ENCODE measurements at regions not wholly inside any gene's neighbourhood (a gene's known extent, or its start where the extent isn't known, plus 50 kb on each side); places are given as distances from the start of the nearest gene placed in this dataset.

DNA sequence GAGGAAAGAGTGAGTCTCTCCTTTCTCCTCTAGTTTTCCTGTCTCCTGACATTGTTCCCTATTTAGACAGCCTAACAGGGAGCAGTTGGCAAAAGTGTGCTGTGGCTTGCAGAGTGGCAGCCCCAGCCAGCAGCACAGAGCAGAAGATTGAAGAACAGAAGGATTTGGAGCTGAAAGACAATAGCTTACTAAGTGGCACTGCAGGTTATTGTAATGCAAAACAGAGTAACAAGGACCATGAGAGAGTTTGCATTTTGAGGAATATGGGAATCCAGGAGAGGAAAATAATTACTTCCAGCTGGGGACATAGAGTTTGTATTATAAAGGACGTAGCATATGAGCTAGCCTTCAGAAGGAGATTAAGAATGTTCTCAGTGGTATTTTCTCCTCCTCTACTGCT is 342.4 kb downstream of the AKAIN1 start:
- no peak for DNase-seq (ENCODE audit: low read depth in 2 of 2)

DNA sequence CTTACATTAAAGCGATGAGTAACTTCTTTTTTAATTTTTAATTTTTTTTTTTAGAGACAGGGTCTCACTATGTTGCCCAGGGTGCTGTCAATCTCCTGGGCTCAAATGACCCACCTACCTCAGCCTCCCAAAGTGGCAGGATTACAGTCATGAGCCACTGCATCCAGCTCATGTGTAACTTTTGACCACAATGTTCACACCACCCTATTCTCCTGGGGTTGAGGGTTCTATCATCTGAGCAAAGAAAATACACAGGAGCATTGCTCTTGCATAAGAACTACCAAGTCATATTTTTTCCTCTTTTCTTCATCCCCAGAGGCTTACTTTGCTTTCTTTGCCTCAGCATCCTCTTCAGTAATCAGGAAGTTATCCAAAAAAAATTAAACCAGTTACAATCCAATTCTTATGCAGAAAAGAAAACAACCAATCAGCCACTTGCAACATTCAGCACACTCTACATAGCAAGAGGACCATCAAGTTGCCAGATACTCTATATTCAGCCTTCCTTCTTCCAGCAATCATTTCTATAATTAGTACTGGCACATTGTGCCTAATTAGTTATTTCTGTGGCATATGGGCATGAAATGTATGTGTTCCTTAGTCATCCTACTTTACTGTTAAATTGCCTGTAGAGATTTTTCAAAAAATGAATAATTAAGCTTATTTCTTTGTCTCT is 345.6 kb downstream of the AKAIN1 start:
- no peak for DNase-seq (ENCODE audit: low read depth in 2 of 2)

DNA sequence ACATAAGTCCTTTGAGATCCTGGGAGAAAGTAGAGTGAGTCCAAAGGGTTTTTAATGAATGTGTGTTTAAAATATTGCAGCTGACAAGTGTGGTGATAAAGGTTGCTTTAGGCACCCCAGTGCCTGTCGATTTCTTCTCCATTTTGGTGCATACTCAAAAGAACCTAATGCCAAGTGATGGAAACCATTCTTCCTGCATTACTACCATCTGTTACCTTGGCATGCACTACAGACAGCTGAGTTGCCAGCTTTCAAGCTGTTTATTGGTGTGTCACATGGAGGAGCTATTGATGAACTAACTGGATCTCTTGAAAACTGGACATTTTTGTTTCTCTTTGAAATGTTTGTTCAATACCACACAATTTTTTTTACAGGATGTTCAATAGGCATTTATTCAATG is 350.0 kb downstream of the AKAIN1 start:
- DNase-seq (ENCODE audit: low read depth in 2 of 2) = no peak

DNA sequence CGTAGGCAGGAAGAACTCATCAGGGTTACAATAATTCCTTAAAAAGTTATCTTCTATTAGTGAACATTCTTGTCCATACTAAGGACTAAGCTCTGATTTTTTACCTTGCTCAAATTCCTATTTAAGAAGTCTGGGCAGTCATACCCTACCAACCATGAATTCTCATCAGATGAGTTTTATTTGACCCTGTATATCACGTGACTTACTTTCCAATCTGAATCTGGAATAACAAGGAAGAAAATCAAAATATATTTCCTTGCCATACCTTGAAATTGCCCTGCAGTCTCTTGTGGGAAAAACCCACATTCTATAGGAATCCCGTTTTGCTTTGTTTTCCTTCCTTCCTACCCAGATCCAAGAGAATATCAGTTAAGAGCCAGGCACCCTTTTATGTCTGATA is 352.7 kb downstream of the AKAIN1 start:
- no peak for DNase-seq (ENCODE audit: low read depth in 2 of 2)

DNA sequence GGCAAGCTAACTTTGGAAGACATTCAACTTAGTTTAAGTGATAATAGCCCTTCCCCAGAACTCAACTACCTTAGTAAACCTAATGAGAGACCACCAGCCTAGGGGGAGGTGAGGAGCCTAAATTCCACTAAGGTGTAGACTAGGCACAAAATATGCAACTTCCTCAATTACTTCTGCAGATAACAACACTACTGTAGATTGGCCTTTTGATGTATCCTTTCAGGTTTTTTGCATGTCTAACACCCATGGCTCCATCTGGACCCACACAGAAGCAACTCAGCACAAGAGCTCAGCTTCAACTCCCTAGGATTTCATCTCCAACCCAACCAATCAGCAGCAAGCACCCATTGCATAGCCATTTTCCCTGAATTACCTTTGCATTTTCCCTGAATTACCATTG is 353.3 kb downstream of the AKAIN1 start:
- no peak for DNase-seq (ENCODE audit: low read depth in 2 of 2)

GRCh38 chr18:4842751-4843150 is 354.3 kb downstream of the AKAIN1 start:
- no peak for DNase-seq (ENCODE audit: low read depth in 2 of 2)

- DNase-seq (ENCODE audit: low read depth in 2 of 2) = no peak
Observed at GRCh38 chr18:4842287-4842686, 354.8 kb downstream of the AKAIN1 start.

GRCh38 chr18:4839639-4840038 is 357.4 kb downstream of the AKAIN1 start:
- no peak for DNase-seq (ENCODE audit: low read depth in 2 of 2)

- no peak for DNase-seq (ENCODE audit: low read depth in 2 of 2)
Observed at GRCh38 chr18:4836141-4836540, 360.9 kb downstream of the AKAIN1 start.

GRCh38 chr18:4831791-4832375 is 365.2 kb downstream of the AKAIN1 start:
- DNase-seq (ENCODE audit: low read depth in 2 of 2) = no peak

- DNase-seq (ENCODE audit: low read depth in 2 of 2) = no peak
Observed at GRCh38 chr18:4831127-4831526, 365.9 kb downstream of the AKAIN1 start.

DNA sequence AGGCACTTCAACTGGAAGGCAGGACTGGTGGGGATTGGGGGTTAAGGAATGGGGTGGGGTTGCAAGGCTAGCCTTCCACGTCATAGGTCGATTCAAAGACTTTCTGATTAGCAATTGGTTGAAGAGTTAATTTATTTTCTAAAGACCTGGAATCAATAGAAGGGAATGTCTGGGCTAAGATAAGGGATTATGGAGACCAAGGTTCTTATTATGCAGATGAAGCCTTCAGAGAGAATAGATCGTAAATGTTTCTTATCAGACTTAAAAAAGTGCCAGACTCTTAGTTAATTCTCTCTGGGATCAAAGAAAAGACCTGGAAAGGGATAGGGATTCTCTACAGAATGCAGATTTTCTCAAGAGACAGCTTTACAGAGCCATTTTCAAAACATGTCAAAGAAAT is 368.0 kb upstream of the DLGAP1 start:
- DNase-seq (ENCODE audit: low read depth in 2 of 2) = no peak

- DNase-seq (ENCODE audit: low read depth in 2 of 2) = no peak
Observed at GRCh38 chr18:4821801-4822200, 366.7 kb upstream of the DLGAP1 start.

GRCh38 chr18:4817665-4818064 is 362.6 kb upstream of the DLGAP1 start:
- no peak for DNase-seq (ENCODE audit: low read depth in 2 of 2)

GRCh38 chr18:4813708-4814107 is 358.6 kb upstream of the DLGAP1 start:
- DNase-seq (ENCODE audit: low read depth in 2 of 2) = no peak

DNA sequence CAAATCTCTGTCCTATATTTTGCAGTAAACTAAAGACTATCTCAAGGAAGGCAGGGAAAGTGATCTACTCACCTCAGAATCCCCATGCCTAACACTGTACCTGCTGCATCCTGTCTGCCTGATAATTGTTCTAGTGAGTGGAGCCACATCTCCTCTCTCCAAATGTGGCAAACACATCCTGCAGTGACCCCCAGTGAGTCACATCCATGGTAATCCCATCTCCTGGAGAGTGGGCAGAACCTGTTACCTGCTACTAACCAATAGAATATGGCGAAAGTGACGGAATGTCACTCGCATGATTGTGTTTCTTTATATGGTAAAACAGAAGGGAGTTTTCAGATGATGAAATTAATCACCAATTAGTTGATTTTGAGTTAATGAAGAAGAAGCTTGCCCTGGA is 353.8 kb upstream of the DLGAP1 start:
- no peak for DNase-seq (ENCODE audit: low read depth in 2 of 2)

- DNase-seq (ENCODE audit: low read depth in 2 of 2) = no peak
Observed at GRCh38 chr18:4807604-4808293, 352.6 kb upstream of the DLGAP1 start.

- DNase-seq (ENCODE audit: low read depth in 2 of 2) = no peak
Observed at GRCh38 chr18:4806331-4806730, 351.2 kb upstream of the DLGAP1 start.

DNA sequence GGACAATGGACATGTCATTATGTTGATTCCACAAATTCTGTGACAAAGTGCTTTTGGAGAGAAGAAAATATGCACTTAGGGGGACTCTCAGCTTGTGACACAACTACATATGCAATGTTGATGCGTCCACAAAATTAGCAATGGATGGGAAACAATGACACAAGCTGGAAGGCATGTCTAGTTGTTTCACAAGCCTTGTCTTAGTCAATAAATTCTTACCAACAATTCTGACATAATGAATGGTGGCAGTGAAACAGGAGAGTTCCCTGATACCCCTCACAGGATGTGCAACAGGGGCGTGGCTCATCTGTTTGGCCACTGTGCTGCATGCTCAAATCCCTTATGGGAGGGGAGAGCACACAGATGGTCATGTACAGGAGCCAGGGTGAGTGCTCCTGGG is 347.2 kb upstream of the DLGAP1 start:
- DNase-seq (ENCODE audit: low read depth in 2 of 2) = no peak

DNA sequence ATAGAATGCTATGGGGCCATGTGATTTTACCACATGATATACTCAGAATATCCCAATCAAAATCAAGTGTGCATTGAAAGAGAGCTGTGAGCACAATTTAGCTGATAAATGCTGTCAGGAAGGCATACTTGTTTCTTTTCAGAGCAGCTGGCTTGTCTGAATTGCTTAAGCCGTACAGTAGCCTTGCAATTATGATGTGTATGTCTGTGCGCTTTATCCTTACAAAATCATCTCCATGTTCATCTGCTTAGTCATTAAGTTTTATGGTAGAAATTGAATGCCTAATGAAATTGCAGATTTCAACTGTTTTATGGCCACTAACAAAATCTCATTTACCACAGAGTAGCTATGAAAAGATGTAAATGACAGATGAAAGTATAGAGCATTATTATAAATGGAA is 346.0 kb upstream of the DLGAP1 start:
- no peak for DNase-seq (ENCODE audit: low read depth in 2 of 2)

GRCh38 chr18:4797002-4797685 is 342.0 kb upstream of the DLGAP1 start:
- DNase-seq (ENCODE audit: low read depth in 2 of 2) = no peak

GRCh38 chr18:4789506-4789905 is 334.4 kb upstream of the DLGAP1 start:
- DNase-seq (ENCODE audit: low read depth in 2 of 2) = no peak

- DNase-seq (ENCODE audit: low read depth in 2 of 2) = no peak
Observed at GRCh38 chr18:4781873-4782272, 326.8 kb upstream of the DLGAP1 start.

All from stimulated activated CD4-positive, alpha-beta T cell treated with anti-CD3 and anti-CD28 coated beads, Interleukin-4, amount 100 ng/mL, for 48 hours (primary cell).